ENCODE measurements at regions not wholly inside any gene's neighbourhood (a gene's known extent, or its start where the extent isn't known, plus 50 kb on each side); places are given as distances from the start of the nearest gene placed in this dataset.

DNA sequence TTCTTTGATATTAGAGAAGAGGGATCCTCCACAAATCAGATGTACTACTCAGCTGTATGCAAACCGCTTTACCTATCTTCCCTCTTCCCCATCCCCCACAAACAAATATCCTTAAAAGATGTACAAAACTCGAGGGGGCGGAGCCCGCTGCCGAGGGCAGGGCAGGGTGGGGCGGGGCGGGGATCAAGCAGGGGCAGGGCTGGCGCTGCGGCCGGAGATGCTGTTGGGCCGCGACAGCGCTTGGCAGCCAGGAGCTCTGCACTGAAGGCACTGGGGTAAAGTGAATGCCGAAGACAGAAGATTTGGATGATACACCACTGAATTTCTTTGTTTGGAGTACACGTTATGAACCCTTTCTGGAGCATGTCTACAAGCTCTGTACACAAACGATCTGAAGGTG, 474.8 kb downstream of the CDH10 start:
- TF ChIP-seq, protein P1, sequence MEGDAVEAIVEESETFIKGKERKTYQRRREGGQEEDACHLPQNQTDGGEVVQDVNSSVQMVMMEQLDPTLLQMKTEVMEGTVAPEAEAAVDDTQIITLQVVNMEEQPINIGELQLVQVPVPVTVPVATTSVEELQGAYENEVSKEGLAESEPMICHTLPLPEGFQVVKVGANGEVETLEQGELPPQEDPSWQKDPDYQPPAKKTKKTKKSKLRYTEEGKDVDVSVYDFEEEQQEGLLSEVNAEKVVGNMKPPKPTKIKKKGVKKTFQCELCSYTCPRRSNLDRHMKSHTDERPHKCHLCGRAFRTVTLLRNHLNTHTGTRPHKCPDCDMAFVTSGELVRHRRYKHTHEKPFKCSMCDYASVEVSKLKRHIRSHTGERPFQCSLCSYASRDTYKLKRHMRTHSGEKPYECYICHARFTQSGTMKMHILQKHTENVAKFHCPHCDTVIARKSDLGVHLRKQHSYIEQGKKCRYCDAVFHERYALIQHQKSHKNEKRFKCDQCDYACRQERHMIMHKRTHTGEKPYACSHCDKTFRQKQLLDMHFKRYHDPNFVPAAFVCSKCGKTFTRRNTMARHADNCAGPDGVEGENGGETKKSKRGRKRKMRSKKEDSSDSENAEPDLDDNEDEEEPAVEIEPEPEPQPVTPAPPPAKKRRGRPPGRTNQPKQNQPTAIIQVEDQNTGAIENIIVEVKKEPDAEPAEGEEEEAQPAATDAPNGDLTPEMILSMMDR (IDR thresholded peaks at IDR 0.05), result no peak
- no peak for TF ChIP-seq POLR2A (IDR thresholded peaks at IDR 0.05)
